GM21423 (cell line): ENCODE measurements at regions not wholly inside any gene's neighbourhood (a gene's known extent, or its start where the extent isn't known, plus 50 kb on each side); places are given as distances from the start of the nearest gene placed in this dataset.

ENCODE experiments used
- ATAC-seq: cut with Tn5 transposase; IDR thresholded peaks from one replicate; pipeline ENCODE4 v1.9.1; 2021; ENCODE audit warnings: mild to moderate bottlenecking, moderate library complexity; ENCODE audit not compliant: unreplicated experiment

- ATAC-seq: no peak
Measured at GRCh38 chr1:98385652-98386051, 275.9 kb upstream of the SNX7 start.

GRCh38 chr1:98384461-98385141 is 276.9 kb upstream of the SNX7 start:
- ATAC-seq: no peak

GRCh38 chr1:98382986-98383740 is 278.4 kb upstream of the SNX7 start:
- ATAC-seq: no peak

GRCh38 chr1:98382586-98382985 is 278.9 kb upstream of the SNX7 start:
- no peak for ATAC-seq

- no peak for ATAC-seq
Measured at GRCh38 chr1:98374098-98374497, 287.4 kb upstream of the SNX7 start.

- ATAC-seq: no peak
Measured at GRCh38 chr1:98373056-98373455, 288.5 kb upstream of the SNX7 start.

- ATAC-seq: no peak
Measured at GRCh38 chr1:98371764-98372163, 289.8 kb upstream of the SNX7 start.

- ATAC-seq: no peak
Measured at GRCh38 chr1:98369463-98369862, 292.1 kb upstream of the SNX7 start.

- ATAC-seq: no peak
Measured at GRCh38 chr1:98368995-98369394, 292.5 kb upstream of the SNX7 start.

GRCh38 chr1:98367426-98367825 is 294.1 kb upstream of the SNX7 start:
- ATAC-seq: no peak

- ATAC-seq: no peak
Measured at GRCh38 chr1:98366343-98366742, 295.2 kb upstream of the SNX7 start.

- no peak for ATAC-seq
Measured at GRCh38 chr1:98364544-98364943, 297.0 kb upstream of the SNX7 start.

- no peak for ATAC-seq
Measured at GRCh38 chr1:98360864-98361263, 300.7 kb upstream of the SNX7 start.

GRCh38 chr1:98355656-98356383 is 305.7 kb upstream of the SNX7 start:
- no peak for ATAC-seq

GRCh38 chr1:98352378-98352777 is 309.1 kb upstream of the SNX7 start:
- ATAC-seq: no peak

GRCh38 chr1:98351561-98351960 is 310.0 kb upstream of the SNX7 start:
- no peak for ATAC-seq

GRCh38 chr1:98345417-98345816 is 316.1 kb upstream of the SNX7 start:
- ATAC-seq: no peak

- ATAC-seq: no peak
Measured at GRCh38 chr1:98344731-98345130, 316.8 kb upstream of the SNX7 start.

GRCh38 chr1:98342566-98342965 is 319.0 kb upstream of the SNX7 start:
- no peak for ATAC-seq

GRCh38 chr1:98340511-98340910 is 321.0 kb upstream of the SNX7 start:
- ATAC-seq: no peak

- ATAC-seq: no peak
Measured at GRCh38 chr1:98336472-98337083, 324.9 kb upstream of the SNX7 start.
